ENCODE measurements at regions not wholly inside any gene's neighbourhood (a gene's known extent, or its start where the extent isn't known, plus 50 kb on each side); places are given as distances from the start of the nearest gene placed in this dataset.
"Not testable (repeated sequence)": the region's sequence is repeated elsewhere in the genome, so short reads cannot be mapped to it uniquely, and the experiment has no call there.

DNA sequence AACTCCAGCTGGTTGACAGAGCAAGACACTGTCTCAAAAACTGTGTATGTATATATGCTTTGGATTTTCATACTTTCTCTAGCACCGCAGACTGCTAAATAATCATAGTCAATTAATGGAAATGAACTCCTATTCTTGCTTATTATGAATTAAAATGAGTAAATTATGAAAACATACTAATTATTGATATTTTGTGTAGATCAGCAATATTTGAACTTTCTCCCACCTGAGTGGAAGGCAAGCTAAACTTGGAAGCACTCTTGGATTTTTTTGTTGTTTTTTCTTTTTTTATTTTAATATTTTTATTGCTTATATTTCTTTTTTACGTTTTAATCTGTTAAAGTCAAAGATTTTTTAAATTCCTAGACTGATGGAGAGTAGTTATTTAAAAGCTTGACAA, 201.7 kb downstream of the CDRT15L2 start:
- BruUV-seq (replicated peaks): no TSS peak
- H3K9me3 ChIP-seq (ENCODE audit: low read length): peaks cover 15% of the 10 kb centered on the region; the same call in 1 of the 2 replicates

DNA sequence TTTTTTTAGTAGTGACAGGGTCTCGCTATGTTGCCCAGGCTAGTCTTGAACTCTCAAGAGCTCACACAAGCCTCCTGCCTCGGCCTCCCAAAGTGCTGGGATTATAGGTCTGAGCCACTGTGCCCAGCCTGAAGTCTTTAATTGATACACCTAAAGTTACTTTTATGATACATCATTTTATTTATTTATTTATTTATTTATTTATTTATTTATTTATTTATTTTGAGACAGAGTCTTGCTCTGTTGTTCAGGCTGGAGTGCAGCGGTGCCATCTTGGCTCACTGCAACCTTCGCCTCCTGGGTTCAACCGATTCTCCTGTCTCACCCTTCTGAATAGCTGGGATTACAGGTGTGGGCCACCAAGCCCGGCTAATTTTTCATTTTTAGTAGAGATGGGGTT, 202.3 kb downstream of the CDRT15L2 start:
- peaks cover 15% of the 10 kb centered on the region; the same call in 1 of the 2 replicates for H3K9me3 ChIP-seq (ENCODE audit: low read length)
- H3K27ac ChIP-seq (ENCODE audit: low read depth, low read length, poor library complexity, severe bottlenecking); H3K4me1 ChIP-seq (ENCODE audit: insufficient read depth, low read length, poor library complexity, severe bottlenecking); intact Hi-C loops (cut with micrococcal nuclease; ENCODE audit: unreplicated experiment); H3K4me2 ChIP-seq (ENCODE audit: low read length); H3K36me3 ChIP-seq (ENCODE audit: insufficient read depth, low read length); DNase-seq (ENCODE audit: low spot score); H4K20me1 ChIP-seq (ENCODE audit: insufficient read depth, low read length); BruUV-seq (replicated peaks); H3K79me2 ChIP-seq (ENCODE audit: insufficient read depth, low read depth, low read length); H3K9me2 ChIP-seq (ENCODE audit: insufficient read depth, low read length); H3K4me3 ChIP-seq (ENCODE audit: low read depth, low read length, poor library complexity, severe bottlenecking); H2AFZ ChIP-seq (ENCODE audit: low read length): not testable (repeated sequence)
- ChIA-PET POLR2A (interaction anchor here (0.8 kb wide), 1 partner anchor 44 kb away, joined by 3 read pairs; no protein-coding TSS in a partner anchor), CTCF (ENCODE audit: unreplicated experiment) (interaction anchor here (0.6 kb wide), 1 partner anchor 18 kb away, joined by 5 read pairs; no protein-coding TSS in a partner anchor)

More for the DNA sequence above, 201.7 kb downstream of the CDRT15L2 start:
- H2AFZ ChIP-seq (ENCODE audit: low read length): no peak overlapping the region
- ChIA-PET POLR2A (interaction anchor here (0.8 kb wide), 1 partner anchor 44 kb away, joined by 3 read pairs; no protein-coding TSS in a partner anchor), CTCF (ENCODE audit: unreplicated experiment) (no interaction called here)
- no peak for DNase-seq (ENCODE audit: low spot score)
- no peak overlapping the region for H3K27ac ChIP-seq (ENCODE audit: low read depth, low read length, poor library complexity, severe bottlenecking)
- peaks cover 9% of the 10 kb centered on the region for H3K4me1 ChIP-seq (ENCODE audit: insufficient read depth, low read length, poor library complexity, severe bottlenecking)
- H4K20me1 ChIP-seq (ENCODE audit: insufficient read depth, low read length): no peaks in the 10 kb centered on the region
- H3K4me2 ChIP-seq (ENCODE audit: low read length): no peak overlapping the region
- no peaks in the 10 kb centered on the region; the same call in 1 of the 2 replicates for H3K36me3 ChIP-seq (ENCODE audit: insufficient read depth, low read length)
- intact Hi-C loops (cut with micrococcal nuclease; ENCODE audit: unreplicated experiment): no loop called here
- no peaks in the 10 kb centered on the region for H3K9me2 ChIP-seq (ENCODE audit: insufficient read depth, low read length)
- no peak overlapping the region for H3K4me3 ChIP-seq (ENCODE audit: low read depth, low read length, poor library complexity, severe bottlenecking)
- TF ChIP-seq, protein P1, sequence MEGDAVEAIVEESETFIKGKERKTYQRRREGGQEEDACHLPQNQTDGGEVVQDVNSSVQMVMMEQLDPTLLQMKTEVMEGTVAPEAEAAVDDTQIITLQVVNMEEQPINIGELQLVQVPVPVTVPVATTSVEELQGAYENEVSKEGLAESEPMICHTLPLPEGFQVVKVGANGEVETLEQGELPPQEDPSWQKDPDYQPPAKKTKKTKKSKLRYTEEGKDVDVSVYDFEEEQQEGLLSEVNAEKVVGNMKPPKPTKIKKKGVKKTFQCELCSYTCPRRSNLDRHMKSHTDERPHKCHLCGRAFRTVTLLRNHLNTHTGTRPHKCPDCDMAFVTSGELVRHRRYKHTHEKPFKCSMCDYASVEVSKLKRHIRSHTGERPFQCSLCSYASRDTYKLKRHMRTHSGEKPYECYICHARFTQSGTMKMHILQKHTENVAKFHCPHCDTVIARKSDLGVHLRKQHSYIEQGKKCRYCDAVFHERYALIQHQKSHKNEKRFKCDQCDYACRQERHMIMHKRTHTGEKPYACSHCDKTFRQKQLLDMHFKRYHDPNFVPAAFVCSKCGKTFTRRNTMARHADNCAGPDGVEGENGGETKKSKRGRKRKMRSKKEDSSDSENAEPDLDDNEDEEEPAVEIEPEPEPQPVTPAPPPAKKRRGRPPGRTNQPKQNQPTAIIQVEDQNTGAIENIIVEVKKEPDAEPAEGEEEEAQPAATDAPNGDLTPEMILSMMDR (conservative IDR thresholded peaks at IDR 0.05; ENCODE audit: low read length): no peak
- TF ChIP-seq EZH2phosphoT487 (IDR thresholded peaks at IDR 0.05; ENCODE audit: borderline replicate concordance, low read depth, low read length): no peak
- H3K79me2 ChIP-seq (ENCODE audit: insufficient read depth, low read depth, low read length): no peaks in the 10 kb centered on the region

DNA sequence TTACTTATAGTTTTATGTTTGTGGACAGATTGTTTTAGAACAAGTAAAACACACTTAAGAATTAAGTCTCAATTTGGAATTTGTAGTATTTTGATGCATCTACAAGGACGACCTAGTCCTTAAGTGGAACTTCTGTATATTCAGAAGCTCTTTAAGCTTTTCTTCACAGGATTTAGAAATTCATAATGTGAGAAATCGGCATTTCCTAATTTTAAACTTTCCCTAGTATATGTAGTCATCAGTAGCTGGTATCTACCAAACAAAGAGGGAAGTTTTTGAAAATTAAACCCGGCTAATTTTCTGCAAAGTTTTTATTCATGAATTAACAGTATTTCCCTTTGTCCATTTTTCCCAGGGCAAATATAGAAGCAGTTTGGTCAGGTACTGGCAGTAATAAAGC, 203.6 kb downstream of the CDRT15L2 start:
- Histone ChIP-seq H3K79me2 (ENCODE audit: insufficient read depth, low read depth, low read length) (no peaks in the 10 kb centered on the region), H3K4me2 (ENCODE audit: low read length) (no peak overlapping the region), H2AFZ (ENCODE audit: low read length) (no peak overlapping the region), H3K4me1 (ENCODE audit: insufficient read depth, low read length, poor library complexity, severe bottlenecking) (peaks cover 9% of the 10 kb centered on the region), H4K20me1 (ENCODE audit: insufficient read depth, low read length) (no peaks in the 10 kb centered on the region), H3K36me3 (ENCODE audit: insufficient read depth, low read length) (no peaks in the 10 kb centered on the region; the same call in 1 of the 2 replicates), H3K27ac (ENCODE audit: low read depth, low read length, poor library complexity, severe bottlenecking) (no peak overlapping the region), H3K9me3 (ENCODE audit: low read length) (0 out of 2 replicates have a peak, but pooled peaks cover 7% of the 10 kb centered on the region), H3K9me2 (ENCODE audit: insufficient read depth, low read length) (no peaks in the 10 kb centered on the region), H3K4me3 (ENCODE audit: low read depth, low read length, poor library complexity, severe bottlenecking) (no peak overlapping the region)
- no peak for DNase-seq (ENCODE audit: low spot score)
- BruUV-seq (replicated peaks): no TSS peak
- intact Hi-C loops (cut with micrococcal nuclease; ENCODE audit: unreplicated experiment): no loop called here
- ChIA-PET CTCF (ENCODE audit: unreplicated experiment) (no interaction called here), POLR2A (interaction anchor here (0.7 to 1.0 kb wide), 2 partner anchors 10 to 62 kb away, joined by 4 read pairs; no protein-coding TSS in a partner anchor)
- no peak for TF ChIP-seq EZH2phosphoT487 (IDR thresholded peaks at IDR 0.05; ENCODE audit: borderline replicate concordance, low read depth, low read length)
- TF ChIP-seq, protein P1 (conservative IDR thresholded peaks at IDR 0.05; ENCODE audit: low read length): no peak

Data from OCI-LY7 (cell line).